ENCODE measurements at regions not wholly inside any gene's neighbourhood (a gene's known extent, or its start where the extent isn't known, plus 50 kb on each side); places are given as distances from the start of the nearest gene placed in this dataset.

- peak in 50 of 51 donors; percentile 8 to 86 (median 68) for DNase-seq
These were observed 175.7 kb downstream of the SOCS6 start for GRCh38 chr18:70464343-70465114.

DNA sequence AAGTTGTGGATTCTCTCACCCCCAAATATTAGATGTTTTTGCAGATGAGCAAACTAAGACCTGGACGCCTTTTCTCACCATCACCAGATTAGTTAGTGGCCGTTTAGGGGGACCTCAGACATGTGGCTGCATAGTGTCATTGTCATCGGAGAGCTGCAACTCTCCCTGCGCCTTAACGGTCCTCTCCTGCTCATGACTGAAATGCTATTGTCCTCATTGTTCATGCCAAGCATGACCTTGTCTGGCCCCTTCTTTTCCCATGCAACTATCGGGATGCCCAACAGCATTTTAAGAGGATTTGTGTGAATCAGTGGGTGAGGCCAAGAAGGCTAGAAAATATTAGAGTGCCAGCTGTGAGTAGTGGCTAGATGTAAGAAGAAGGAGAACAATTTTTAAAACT, 174.2 kb downstream of the SOCS6 start:
- DNase-seq: peak in 2 of 51 donors; percentile 2 to 9

- DNase-seq: no peak
These were observed 173.2 kb downstream of the SOCS6 start for GRCh38 chr18:70462078-70462439.

GRCh38 chr18:70461323-70462077, 172.7 kb downstream of the SOCS6 start:
- no peak for DNase-seq

GRCh38 chr18:70459731-70460130, 170.9 kb downstream of the SOCS6 start:
- peak in 1 of 51 donors; percentile 8 for DNase-seq

DNA sequence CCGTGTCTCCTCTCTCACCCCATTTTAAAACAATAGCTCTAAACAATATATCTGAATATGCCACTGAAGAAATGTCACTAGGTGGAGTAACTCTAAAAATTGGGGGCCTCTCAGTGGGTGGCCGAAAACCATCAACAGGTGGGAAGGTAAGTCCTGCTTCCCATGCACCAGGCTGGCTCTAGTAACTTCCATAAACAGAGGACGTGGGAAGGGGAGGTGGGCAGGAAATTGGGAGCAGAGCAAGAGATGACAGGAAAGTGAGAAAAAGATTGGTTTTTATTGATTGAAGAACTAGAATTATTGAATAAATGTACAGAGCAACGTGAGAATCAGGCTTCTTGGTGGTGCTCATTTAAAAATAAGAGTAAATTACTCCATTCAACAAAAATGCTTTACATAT, 170.4 kb downstream of the SOCS6 start:
- no peak for DNase-seq

DNA sequence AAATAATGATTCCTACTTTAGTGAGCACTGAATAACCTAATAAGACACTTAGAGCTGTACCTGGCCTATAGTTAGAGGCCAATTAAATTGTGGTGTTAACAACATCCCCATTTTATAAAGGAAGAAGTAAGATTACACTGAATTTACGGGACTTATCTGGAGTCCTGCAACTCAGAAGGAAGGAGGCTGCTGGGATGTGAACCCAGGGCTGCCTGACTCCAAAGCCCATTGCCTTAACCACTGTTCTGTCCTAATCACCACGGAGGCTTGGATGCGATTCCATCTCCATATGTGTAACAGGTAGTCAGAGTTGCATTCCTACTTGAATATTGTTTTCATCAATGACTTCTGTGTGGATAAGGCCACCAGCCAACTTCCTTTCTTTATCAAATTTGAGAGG, 168.9 kb downstream of the SOCS6 start:
- DNase-seq: no peak

GRCh38 chr18:70457223-70457622, 168.4 kb downstream of the SOCS6 start:
- DNase-seq: no peak

GRCh38 chr18:70456376-70456775, 167.5 kb downstream of the SOCS6 start:
- no peak for DNase-seq

DNA sequence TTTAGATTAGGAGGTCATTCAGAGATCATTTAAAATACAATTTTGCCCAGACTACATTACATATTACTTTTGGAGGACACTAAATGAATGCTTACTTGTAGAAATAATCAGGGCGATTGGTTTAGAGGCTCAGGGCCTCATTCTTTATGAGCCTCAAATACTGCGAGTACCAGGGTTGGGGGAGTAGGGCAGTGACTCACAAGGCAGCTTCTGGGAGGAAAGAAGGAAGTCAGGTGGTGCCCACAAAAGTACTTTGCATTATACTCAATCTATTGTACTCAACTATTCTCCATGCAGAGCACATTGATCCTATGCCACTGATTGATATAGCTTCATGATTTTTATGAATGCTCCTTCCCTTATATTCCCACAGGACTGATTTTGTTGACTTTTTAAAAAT, 166.9 kb downstream of the SOCS6 start:
- DNase-seq: no peak

DNA sequence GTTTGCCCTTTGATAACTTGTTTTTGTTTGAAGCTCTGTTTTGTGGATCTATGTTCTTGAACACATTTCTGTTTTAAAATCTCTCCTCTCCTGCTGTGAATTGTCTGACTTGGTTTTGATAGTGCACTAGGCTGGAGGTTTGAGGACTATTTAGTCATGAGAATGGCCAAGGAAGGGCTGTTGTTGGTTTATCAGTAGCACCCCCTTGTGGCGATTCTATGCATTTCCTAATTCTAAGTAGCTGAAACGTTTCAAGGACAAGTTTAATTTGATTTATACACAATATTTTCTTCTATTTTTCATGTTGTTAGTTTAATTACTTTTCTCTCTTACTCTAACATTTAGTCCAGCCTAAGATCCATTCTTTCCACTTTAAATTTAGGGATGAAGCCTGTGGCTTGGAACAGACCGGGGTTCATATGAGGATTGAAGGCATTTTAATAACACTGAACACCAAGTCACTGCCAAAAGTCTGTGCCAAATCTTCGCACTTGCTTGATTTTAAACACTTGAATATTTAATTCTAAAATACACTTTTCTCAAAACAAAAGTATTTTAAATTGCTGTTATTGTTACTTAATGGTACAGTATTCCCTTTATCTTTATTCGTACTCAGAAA, 166.0 kb downstream of the SOCS6 start:
- DNase-seq: peak in 16 of 51 donors; percentile 3 to 80 (median 11)

DNA sequence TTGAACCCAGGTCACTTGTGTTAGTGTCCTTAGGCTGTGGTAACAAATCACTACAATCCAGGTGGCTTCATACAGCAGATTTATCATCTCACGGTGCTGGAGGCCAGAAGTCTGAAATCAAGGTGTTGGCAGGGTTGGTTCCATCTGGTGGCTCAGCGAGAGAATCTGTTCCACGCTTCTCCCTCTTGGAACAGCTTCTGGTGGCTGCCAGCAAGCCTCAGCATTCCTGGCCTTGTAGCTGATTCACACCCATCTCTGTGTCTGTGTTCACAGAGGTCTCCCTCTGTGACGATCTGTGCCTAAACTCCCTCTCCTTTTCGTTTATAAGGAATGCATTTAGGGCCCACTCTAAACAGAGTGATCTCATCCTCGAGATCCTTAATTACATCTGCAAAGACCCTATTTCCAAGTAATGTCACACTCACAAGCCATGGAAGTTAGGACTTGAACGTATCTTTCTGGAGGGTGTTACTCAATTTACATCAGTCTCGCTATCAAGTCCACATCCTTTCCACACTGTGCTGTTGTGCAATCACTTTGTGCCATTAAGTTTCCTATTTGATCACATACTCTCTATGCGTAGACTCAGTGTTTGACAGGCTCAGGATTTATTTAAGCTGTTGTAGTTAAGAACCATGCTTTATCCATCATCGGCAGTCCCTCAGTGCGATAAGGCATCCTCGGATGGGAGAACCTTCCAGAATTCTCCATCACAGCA, 164.4 kb downstream of the SOCS6 start:
- no peak for DNase-seq

DNA sequence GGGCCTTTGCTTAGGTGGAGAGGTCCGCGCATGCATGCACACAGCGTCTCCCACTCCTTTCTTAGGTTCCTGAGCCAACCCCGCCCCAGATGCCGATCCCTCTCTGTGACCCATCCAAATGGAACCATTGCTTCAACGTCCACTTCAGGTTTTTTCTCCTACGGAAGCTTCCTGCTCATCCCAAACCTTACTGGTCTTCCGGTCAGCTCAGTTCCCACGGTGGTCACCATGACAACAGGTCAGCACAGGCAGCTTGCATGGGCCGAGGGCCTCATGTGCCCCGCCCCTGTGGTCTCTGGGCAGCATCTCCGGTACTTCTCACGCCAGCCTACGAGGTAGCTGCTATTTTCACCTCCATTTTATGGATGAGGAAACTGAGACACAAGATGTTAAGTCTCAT, 163.7 kb downstream of the SOCS6 start:
- DNase-seq: no peak

GRCh38 chr18:70450426-70451253, 161.8 kb downstream of the SOCS6 start:
- DNase-seq: no peak

DNA sequence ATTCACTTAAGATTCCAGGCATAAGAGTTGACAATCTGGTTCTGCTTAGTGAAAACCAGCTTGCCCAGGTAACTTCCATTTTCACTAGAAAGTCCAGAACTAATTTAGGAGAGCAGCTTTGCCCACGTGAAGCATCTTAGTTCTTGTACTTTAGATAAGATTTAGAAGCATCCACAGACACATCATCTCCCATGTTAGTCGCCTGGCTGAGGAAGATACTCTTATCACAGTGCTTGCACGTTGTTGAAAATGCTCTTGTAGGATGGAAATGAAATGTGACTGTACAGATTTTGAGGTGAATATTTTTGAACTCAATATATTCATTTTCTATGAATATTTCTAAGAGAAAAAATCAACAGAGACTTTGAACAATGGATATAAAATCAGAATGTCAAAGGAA, 159.7 kb downstream of the SOCS6 start:
- no peak for DNase-seq

DNA sequence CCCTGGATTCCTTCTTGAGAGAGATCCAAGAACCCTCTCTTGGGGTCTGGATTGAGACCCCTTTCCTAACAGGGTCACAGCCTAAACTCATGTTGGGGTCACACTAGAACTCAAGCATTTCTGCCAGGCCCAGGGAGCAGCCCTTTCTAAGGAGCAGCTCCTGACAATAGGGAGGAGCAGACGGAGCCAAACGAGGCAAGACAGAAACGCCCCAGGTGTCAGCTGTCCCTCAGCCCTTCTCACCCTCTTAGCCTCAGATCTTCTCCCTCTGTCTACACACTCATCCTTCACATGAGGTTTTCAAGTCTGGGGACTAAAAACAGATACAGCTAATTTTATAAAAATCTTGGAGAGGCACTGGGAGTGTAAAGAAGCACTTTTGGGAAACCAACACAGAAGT, 157.2 kb downstream of the SOCS6 start:
- DNase-seq: no peak

DNA sequence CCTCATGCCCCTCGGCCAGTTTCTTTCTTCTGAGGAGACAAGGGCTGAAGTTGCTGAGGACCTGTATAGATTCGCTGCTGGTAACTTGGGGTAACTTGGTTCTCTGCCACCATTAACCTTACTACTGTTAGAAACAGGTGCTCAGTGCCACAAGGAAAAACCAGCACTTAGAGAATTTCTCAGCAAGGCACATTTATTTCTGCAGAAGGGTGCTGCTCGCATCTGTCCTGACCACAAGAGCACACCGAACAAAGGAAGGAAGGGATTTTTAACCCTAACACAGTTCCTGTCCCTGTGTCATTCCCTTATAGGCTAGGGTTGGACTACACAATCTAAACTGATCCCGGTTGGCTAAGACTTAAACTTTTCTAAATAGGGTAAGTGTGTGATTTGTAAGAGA, 154.1 kb downstream of the SOCS6 start:
- no peak for DNase-seq

GRCh38 chr18:70432804-70433400, 144.1 kb downstream of the SOCS6 start:
- no peak for DNase-seq

DNA sequence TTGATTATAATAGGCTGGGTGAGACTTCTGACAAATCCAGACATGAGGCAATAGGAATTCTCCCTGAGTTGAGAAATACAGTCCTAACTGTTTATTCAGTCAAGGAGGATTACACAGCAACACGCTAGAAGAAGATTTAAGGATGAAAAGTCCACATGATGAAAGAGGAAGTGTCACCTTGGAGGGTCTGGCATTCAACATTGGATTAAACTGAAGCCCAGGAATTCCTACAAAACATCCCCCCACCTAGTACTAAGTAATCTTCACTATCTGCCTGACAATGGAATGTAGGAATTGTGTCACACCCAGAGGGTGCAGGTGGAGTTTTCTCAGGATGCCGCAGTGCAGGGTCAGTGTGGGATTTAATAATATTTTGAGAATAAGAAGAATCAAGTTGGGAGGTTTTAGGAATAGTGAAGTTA, 142.4 kb downstream of the SOCS6 start:
- no peak for DNase-seq

DNA sequence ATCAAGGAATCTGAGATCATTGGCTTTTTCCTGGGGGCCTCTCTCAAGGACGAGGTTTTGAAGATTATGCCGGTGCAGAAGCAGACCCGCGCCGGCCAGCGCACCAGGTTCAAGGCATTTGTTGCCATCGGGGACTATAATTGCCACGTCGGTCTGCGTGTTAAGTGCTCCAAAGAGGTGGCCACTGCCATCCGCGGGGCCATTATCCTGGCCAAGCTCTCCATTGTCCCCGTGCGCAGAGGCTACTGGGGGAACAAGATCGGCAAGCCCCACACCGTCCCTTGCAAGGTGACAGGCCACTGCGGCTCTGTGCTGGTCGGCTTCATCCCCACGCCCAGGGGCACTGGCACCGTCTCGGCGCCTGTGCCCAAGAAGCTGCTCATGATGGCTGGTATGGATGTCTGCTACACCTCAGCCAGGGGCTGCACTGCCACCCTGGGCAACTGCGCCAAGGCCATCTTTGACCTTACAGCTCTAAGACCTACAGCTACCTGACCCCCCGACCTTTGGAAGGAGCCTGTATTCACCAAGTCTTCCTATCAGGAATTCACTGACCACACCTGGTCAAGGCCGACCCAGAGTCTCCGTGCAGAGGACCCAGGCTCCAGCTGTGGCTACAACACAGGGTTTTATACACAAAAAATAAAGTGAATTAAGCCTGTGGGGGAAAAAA, 141.8 kb downstream of the SOCS6 start:
- no peak for DNase-seq

Measured in hypothalamus (tissue), 51 donors.